Thyroid gland (tissue), 4 donors: ENCODE measurements at regions not wholly inside any gene's neighbourhood (a gene's known extent, or its start where the extent isn't known, plus 50 kb on each side); places are given as distances from the start of the nearest gene placed in this dataset.

Experiments
- POLR2A ChIP-seq, 2 donors: fragments of 450-650 bp; IDR thresholded peaks; one replicate each; pipeline ENCODE4 v1.6.1; 2017; ENCODE audit warnings: antibody characterized with exemption in 2 of 2, mild to moderate bottlenecking in 2 of 2, moderate library complexity in 1 of 2
- TF ChIP-seq, protein P1 (sequence below), 6 experiments: fragments of 200-600 bp in 3 of 6; fragments of 450-650 bp in 3 of 6; sonication (generic) in 3 of 6; IDR thresholded peaks; one replicate each; pipeline ENCODE4 v1.5.1; 2016 to 2019; ENCODE audit warnings: antibody characterized with exemption in 6 of 6, mild to moderate bottlenecking in 2 of 6, inconsistent platforms in 1 of 6, moderate library complexity in 1 of 6

DNA sequence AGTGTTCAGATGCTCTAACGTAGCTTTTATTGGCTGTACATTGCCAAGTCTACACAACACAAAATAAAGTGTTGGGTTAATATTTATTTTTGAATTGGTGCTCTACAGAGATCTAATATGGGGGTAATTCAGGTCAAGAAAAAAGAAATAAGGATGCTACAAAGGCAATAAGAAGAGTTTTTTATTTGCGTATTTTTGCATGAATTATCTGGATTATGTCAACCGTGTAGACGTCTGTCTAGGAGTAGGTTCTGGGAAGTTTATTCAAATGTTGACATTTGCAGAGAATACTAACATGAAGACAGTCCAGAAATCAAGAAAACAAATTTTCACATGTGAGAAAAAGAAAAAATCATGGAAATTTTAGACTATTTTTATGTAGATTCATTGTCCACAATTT is 876.7 kb upstream of the POU3F3 start:
- TF ChIP-seq, protein P1, sequence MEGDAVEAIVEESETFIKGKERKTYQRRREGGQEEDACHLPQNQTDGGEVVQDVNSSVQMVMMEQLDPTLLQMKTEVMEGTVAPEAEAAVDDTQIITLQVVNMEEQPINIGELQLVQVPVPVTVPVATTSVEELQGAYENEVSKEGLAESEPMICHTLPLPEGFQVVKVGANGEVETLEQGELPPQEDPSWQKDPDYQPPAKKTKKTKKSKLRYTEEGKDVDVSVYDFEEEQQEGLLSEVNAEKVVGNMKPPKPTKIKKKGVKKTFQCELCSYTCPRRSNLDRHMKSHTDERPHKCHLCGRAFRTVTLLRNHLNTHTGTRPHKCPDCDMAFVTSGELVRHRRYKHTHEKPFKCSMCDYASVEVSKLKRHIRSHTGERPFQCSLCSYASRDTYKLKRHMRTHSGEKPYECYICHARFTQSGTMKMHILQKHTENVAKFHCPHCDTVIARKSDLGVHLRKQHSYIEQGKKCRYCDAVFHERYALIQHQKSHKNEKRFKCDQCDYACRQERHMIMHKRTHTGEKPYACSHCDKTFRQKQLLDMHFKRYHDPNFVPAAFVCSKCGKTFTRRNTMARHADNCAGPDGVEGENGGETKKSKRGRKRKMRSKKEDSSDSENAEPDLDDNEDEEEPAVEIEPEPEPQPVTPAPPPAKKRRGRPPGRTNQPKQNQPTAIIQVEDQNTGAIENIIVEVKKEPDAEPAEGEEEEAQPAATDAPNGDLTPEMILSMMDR (IDR thresholded peaks at IDR 0.05) = no peak
- no peak for TF ChIP-seq POLR2A (IDR thresholded peaks at IDR 0.05)
